ENCODE measurements at regions not wholly inside any gene's neighbourhood (a gene's known extent, or its start where the extent isn't known, plus 50 kb on each side); places are given as distances from the start of the nearest gene placed in this dataset.
"Not testable (repeated sequence)": the region's sequence is repeated elsewhere in the genome, so short reads cannot be mapped to it uniquely, and the experiment has no call there.

DNA sequence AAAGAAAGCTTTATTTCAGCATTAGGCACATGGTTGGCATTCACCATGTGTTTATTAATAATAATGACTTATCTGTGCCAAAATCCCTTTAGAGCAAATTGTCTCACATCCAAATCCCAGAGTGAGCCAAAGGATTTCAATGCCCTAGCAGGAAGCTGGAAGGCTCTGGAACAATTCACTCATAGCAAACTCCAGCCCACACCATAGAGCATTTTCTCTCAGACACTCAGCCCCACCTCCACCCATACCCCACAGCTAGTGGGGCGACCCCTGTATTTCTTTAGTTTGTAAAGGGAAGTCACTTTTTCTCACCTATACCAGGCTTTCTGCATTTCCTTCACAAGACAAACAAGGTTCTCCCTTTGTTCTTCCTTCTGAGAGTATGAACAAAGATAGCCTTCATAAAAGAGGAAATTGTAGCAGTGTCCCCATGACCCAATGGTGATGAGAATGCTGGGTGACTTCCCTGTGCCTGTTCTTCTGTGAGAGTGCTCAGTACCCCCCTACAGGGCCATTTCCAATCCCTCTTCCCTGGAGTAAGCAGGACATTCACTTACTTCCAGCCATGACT, 100.1 kb upstream of the APCDD1 start:
- TF ChIP-seq CTCF (conservative IDR thresholded peaks at IDR 0.05), result no peak
- no peaks in the 10 kb centered on the region for H3K36me3 Mint-ChIP-seq
- H3K4me3 Mint-ChIP-seq, result no peak overlapping the region
- peaks cover 15% of the 10 kb centered on the region for H3K9me3 Mint-ChIP-seq
- peak; percentile 25 for DNase-seq (ENCODE audit: extremely low spot score, unreplicated experiment)
- H3K27ac Mint-ChIP-seq, result no peak overlapping the region
- no peaks in the 10 kb centered on the region for H3K27me3 Mint-ChIP-seq
- H3K4me1 Mint-ChIP-seq (ENCODE audit: unreplicated experiment), result peaks cover 38% of the 10 kb centered on the region

GRCh38 chr18:10354890-10355289, 99.5 kb upstream of the APCDD1 start:
- no peak for DNase-seq (ENCODE audit: extremely low spot score, unreplicated experiment)
- Mint-ChIP-seq H3K4me3 (no peak overlapping the region), H3K36me3 (no peaks in the 10 kb centered on the region), H3K27ac (no peak overlapping the region), H3K4me1 (ENCODE audit: unreplicated experiment) (peaks cover 33% of the 10 kb centered on the region), H3K9me3 (peaks cover 15% of the 10 kb centered on the region), H3K27me3 (no peaks in the 10 kb centered on the region)
- TF ChIP-seq CTCF (conservative IDR thresholded peaks at IDR 0.05), result no peak

GRCh38 chr18:10356999-10357398, 97.4 kb upstream of the APCDD1 start:
- not testable (repeated sequence) for H3K27ac Mint-ChIP-seq, H3K4me3 Mint-ChIP-seq, H3K27me3 Mint-ChIP-seq, H3K36me3 Mint-ChIP-seq
- Mint-ChIP-seq H3K9me3 (peaks cover 15% of the 10 kb centered on the region), H3K4me1 (ENCODE audit: unreplicated experiment) (peaks cover 19% of the 10 kb centered on the region)
- peak; percentile 18 for DNase-seq (ENCODE audit: extremely low spot score, unreplicated experiment)

DNA sequence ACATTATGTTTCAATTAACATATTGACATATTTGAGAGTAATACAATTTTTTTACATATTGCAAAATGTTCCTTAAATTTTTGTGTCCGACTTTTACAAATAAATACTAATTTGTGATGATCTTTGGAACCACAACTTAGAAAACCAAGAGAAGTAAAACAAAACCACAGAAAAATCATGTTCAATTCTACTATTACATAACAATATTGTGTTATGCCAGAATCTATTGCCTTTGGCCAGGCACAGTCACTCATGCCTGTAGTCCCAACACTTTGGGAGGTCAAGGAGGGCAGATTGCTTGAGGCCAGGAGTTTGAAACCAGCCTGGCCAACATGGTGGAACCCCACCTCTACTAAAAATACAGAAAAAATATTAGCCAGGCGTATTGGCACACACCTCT, 92.8 kb upstream of the APCDD1 start:
- Mint-ChIP-seq H3K36me3 (no peaks in the 10 kb centered on the region), H3K27ac (no peak overlapping the region), H3K27me3 (no peaks in the 10 kb centered on the region), H3K4me1 (ENCODE audit: unreplicated experiment) (no peaks in the 10 kb centered on the region), H3K4me3 (no peak overlapping the region), H3K9me3 (peaks cover 2% of the 10 kb centered on the region)
- DNase-seq (ENCODE audit: extremely low spot score, unreplicated experiment), result peak; percentile 13
- TF ChIP-seq CTCF (conservative IDR thresholded peaks at IDR 0.05), result no peak

- no peaks in the 10 kb centered on the region for H3K36me3 Mint-ChIP-seq
- no peak for TF ChIP-seq CTCF (conservative IDR thresholded peaks at IDR 0.05)
- peaks cover 16% of the 10 kb centered on the region for H3K4me1 Mint-ChIP-seq (ENCODE audit: unreplicated experiment)
- H3K4me3 Mint-ChIP-seq, result no peak overlapping the region
- no peak for DNase-seq (ENCODE audit: extremely low spot score, unreplicated experiment)
- H3K27ac Mint-ChIP-seq, result no peak overlapping the region
- H3K27me3 Mint-ChIP-seq, result no peaks in the 10 kb centered on the region
- no peaks in the 10 kb centered on the region for H3K9me3 Mint-ChIP-seq
Observed at GRCh38 chr18:10365021-10365500, 89.4 kb upstream of the APCDD1 start.

GRCh38 chr18:10365901-10366300, 88.5 kb upstream of the APCDD1 start:
- no peak for TF ChIP-seq CTCF (conservative IDR thresholded peaks at IDR 0.05)
- no peak overlapping the region for H3K4me3 Mint-ChIP-seq
- H3K27me3 Mint-ChIP-seq, result no peaks in the 10 kb centered on the region
- no peaks in the 10 kb centered on the region for H3K36me3 Mint-ChIP-seq
- peaks cover 16% of the 10 kb centered on the region for H3K4me1 Mint-ChIP-seq (ENCODE audit: unreplicated experiment)
- DNase-seq (ENCODE audit: extremely low spot score, unreplicated experiment), result no peak
- no peaks in the 10 kb centered on the region for H3K9me3 Mint-ChIP-seq
- no peak overlapping the region for H3K27ac Mint-ChIP-seq

Measured in type B pancreatic cell (in vitro differentiated cells).